CD8-positive, alpha-beta memory T cell (primary cell): ENCODE measurements at regions not wholly inside any gene's neighbourhood (a gene's known extent, or its start where the extent isn't known, plus 50 kb on each side); places are given as distances from the start of the nearest gene placed in this dataset.

Experiments
- CTCF ChIA-PET: fragments of 350-600 bp; sonication (Branson Sonifier 250); formaldehyde crosslinking; loops from one replicate; lab custom pipeline; 2021; ENCODE audit warnings: antibody characterized with exemption; lab: Charles Lee
- POLR2A ChIA-PET: fragments of 350-600 bp; sonication (Branson Sonifier 250); formaldehyde crosslinking; loops from one replicate; lab custom pipeline; 2021; ENCODE audit warnings: antibody characterized with exemption; lab: Charles Lee
- DNase-seq, 5 donors: peaks; one replicate each; pipeline versions ENCODE4 v3.0.0 to v3.0.0-alpha.2; 2020 to 2022; ENCODE audit warnings: mixed read lengths in 1 of 5
- H3K27ac ChIP-seq: one replicate; pipeline ENCODE4 v1.7.0; 2013; ENCODE audit warnings: low read depth, mild to moderate bottlenecking, low read length, moderate library complexity
- H3K27me3 ChIP-seq: 2 replicates; pipeline ENCODE4 v1.7.0; 2013; ENCODE audit warnings: low read length, mild to moderate bottlenecking; ENCODE audit not compliant: insufficient read depth, poor library complexity, severe bottlenecking
- H3K36me3 ChIP-seq: 2 replicates; pipeline ENCODE4 v1.7.0; 2013; ENCODE audit warnings: mild to moderate bottlenecking, low read length, moderate library complexity; ENCODE audit not compliant: insufficient read depth
- H3K4me1 ChIP-seq: 2 replicates; pipeline ENCODE4 v1.7.0; 2013; ENCODE audit warnings: mild to moderate bottlenecking, low read length, moderate library complexity; ENCODE audit not compliant: insufficient read depth
- H3K4me3 ChIP-seq: 2 replicates; pipeline ENCODE4 v1.7.0; 2013; ENCODE audit warnings: mild to moderate bottlenecking, low read length
- H3K9me3 ChIP-seq: 2 replicates; pipeline ENCODE4 v1.7.0; 2013; ENCODE audit warnings: mild to moderate bottlenecking, low read length
- H3K27ac Mint-ChIP-seq, 8 donors: one replicate each; pipeline ENCODE4 v1.8.0; 2020 to 2021; ENCODE audit warnings: mixed read lengths in 8 of 8, mild to moderate bottlenecking in 6 of 8, inconsistent platforms in 3 of 8, moderate library complexity in 3 of 8
- H3K27me3 Mint-ChIP-seq, 2 donors: one replicate each; pipeline ENCODE4 v1.8.0; 2020 to 2021; ENCODE audit warnings: mixed read lengths in 2 of 2, mild to moderate bottlenecking in 1 of 2, moderate library complexity in 1 of 2
- H3K36me3 Mint-ChIP-seq, 3 donors: one replicate each; pipeline ENCODE4 v1.8.0; 2020 to 2021; ENCODE audit warnings: mixed read lengths in 3 of 3, inconsistent platforms in 1 of 3, mild to moderate bottlenecking in 1 of 3
- H3K4me1 Mint-ChIP-seq, 3 donors: one replicate each; pipeline ENCODE4 v1.8.0; 2020 to 2021; ENCODE audit warnings: mixed read lengths in 3 of 3, inconsistent platforms in 1 of 3, mild to moderate bottlenecking in 1 of 3
- H3K4me3 Mint-ChIP-seq, 7 donors: one replicate each; pipeline ENCODE4 v1.8.0; 2020 to 2021; ENCODE audit warnings: mixed read lengths in 7 of 7, mild to moderate bottlenecking in 6 of 7, moderate library complexity in 4 of 7, inconsistent platforms in 2 of 7
- H3K9me3 Mint-ChIP-seq, 5 donors: one replicate each; pipeline ENCODE4 v1.8.0; 2020 to 2022; ENCODE audit warnings: mixed read lengths in 5 of 5, mild to moderate bottlenecking in 3 of 5, moderate library complexity in 2 of 5, inconsistent platforms in 1 of 5

GRCh38 chr9:108325406-108325805 lies 530.4 kb downstream of the ACTL7B start:
- Mint-ChIP-seq H3K36me3 (no peaks in the 10 kb centered on the region), H3K9me3 (peaks cover 15 to 33% (median 27%) of the 10 kb centered on the region in 5 donors), H3K27me3 (no peaks in the 10 kb centered on the region), H3K27ac (no peak overlapping the region), H3K4me3 (no peak overlapping the region), H3K4me1 (no peaks in the 10 kb centered on the region)
- H3K4me1 ChIP-seq: no peaks in the 10 kb centered on the region
- no peak for DNase-seq
- H3K27me3 ChIP-seq: no peaks in the 10 kb centered on the region
- ChIA-PET POLR2A (no interaction called here), CTCF (no interaction called here)
- no peaks in the 10 kb centered on the region for H3K9me3 ChIP-seq
- no peaks in the 10 kb centered on the region for H3K36me3 ChIP-seq
- H3K4me3 ChIP-seq: no peak overlapping the region
- no peak overlapping the region for H3K27ac ChIP-seq

- ChIA-PET CTCF (no interaction called here), POLR2A (no interaction called here)
- no peaks in the 10 kb centered on the region for H3K9me3 ChIP-seq
- H3K27me3 Mint-ChIP-seq: no peaks in the 10 kb centered on the region
- no peak for DNase-seq
- no peak overlapping the region for H3K4me3 Mint-ChIP-seq
- H3K27ac ChIP-seq: no peak overlapping the region
- H3K27me3 ChIP-seq: no peaks in the 10 kb centered on the region
- no peaks in the 10 kb centered on the region for H3K4me1 ChIP-seq
- H3K36me3 Mint-ChIP-seq: no peaks in the 10 kb centered on the region
- peaks cover 15 to 29% (median 24%) of the 10 kb centered on the region in 5 donors for H3K9me3 Mint-ChIP-seq
- H3K4me1 Mint-ChIP-seq: no peaks in the 10 kb centered on the region
- no peak overlapping the region for H3K27ac Mint-ChIP-seq
- no peaks in the 10 kb centered on the region for H3K36me3 ChIP-seq
- no peak overlapping the region for H3K4me3 ChIP-seq
Observed at GRCh38 chr9:108323615-108324014, 532.2 kb downstream of the ACTL7B start.

- no peak overlapping the region for H3K4me3 ChIP-seq
- H3K4me1 Mint-ChIP-seq: no peaks in the 10 kb centered on the region
- no peak overlapping the region for H3K27ac Mint-ChIP-seq
- POLR2A ChIA-PET: no interaction called here
- no peaks in the 10 kb centered on the region for H3K36me3 ChIP-seq
- DNase-seq: no peak
- no peaks in the 10 kb centered on the region for H3K4me1 ChIP-seq
- no peaks in the 10 kb centered on the region for H3K27me3 Mint-ChIP-seq
- no peaks in the 10 kb centered on the region for H3K27me3 ChIP-seq
- no peak overlapping the region for H3K27ac ChIP-seq
- CTCF ChIA-PET: no interaction called here
- H3K9me3 Mint-ChIP-seq: peaks cover 15 to 22% (median 17%) of the 10 kb centered on the region in 5 donors
- H3K4me3 Mint-ChIP-seq: no peak overlapping the region
- H3K36me3 Mint-ChIP-seq: no peaks in the 10 kb centered on the region
- no peaks in the 10 kb centered on the region for H3K9me3 ChIP-seq
Observed at GRCh38 chr9:108322326-108323098, 533.3 kb downstream of the ACTL7B start.

GRCh38 chr9:108316630-108317029 lies 539.2 kb downstream of the ACTL7B start:
- Mint-ChIP-seq H3K27ac (peak overlapping the region in 1 of 8 donors; percentile 0), H3K36me3 (no peaks in the 10 kb centered on the region), H3K9me3 (peaks cover 0 to 5% (median 3%) of the 10 kb centered on the region in 5 donors), H3K27me3 (no peaks in the 10 kb centered on the region), H3K4me1 (no peaks in the 10 kb centered on the region), H3K4me3 (no peak overlapping the region)
- Histone ChIP-seq H3K4me1 (no peaks in the 10 kb centered on the region), H3K9me3 (no peaks in the 10 kb centered on the region), H3K27ac (no peak overlapping the region), H3K36me3 (no peaks in the 10 kb centered on the region), H3K4me3 (no peak overlapping the region), H3K27me3 (no peaks in the 10 kb centered on the region)
- POLR2A ChIA-PET: no interaction called here
- CTCF ChIA-PET: no interaction called here
- DNase-seq: no peak

- no peak overlapping the region for H3K27ac ChIP-seq
- H3K27me3 ChIP-seq: no peaks in the 10 kb centered on the region
- H3K4me3 ChIP-seq: no peak overlapping the region
- Mint-ChIP-seq H3K27ac (no peak overlapping the region), H3K4me1 (no peaks in the 10 kb centered on the region), H3K4me3 (no peak overlapping the region), H3K36me3 (no peaks in the 10 kb centered on the region), H3K9me3 (peaks cover 0 to 5% (median 3%) of the 10 kb centered on the region in 5 donors), H3K27me3 (no peaks in the 10 kb centered on the region)
- H3K4me1 ChIP-seq: no peaks in the 10 kb centered on the region
- H3K9me3 ChIP-seq: no peaks in the 10 kb centered on the region
- no peaks in the 10 kb centered on the region for H3K36me3 ChIP-seq
- CTCF ChIA-PET: no interaction called here
- no peak for DNase-seq
- POLR2A ChIA-PET: no interaction called here
Observed at GRCh38 chr9:108316066-108316465, 539.7 kb downstream of the ACTL7B start.

- peaks cover 1 to 15% (median 5%) of the 10 kb centered on the region in 5 donors for H3K9me3 Mint-ChIP-seq
- DNase-seq: no peak
- no peaks in the 10 kb centered on the region for H3K36me3 Mint-ChIP-seq
- H3K4me3 Mint-ChIP-seq: no peak overlapping the region
- no peak overlapping the region for H3K27ac Mint-ChIP-seq
- Histone ChIP-seq H3K27ac (no peak overlapping the region), H3K4me1 (no peaks in the 10 kb centered on the region), H3K36me3 (no peaks in the 10 kb centered on the region), H3K4me3 (no peak overlapping the region), H3K27me3 (no peaks in the 10 kb centered on the region), H3K9me3 (no peaks in the 10 kb centered on the region)
- CTCF ChIA-PET: no interaction called here
- H3K4me1 Mint-ChIP-seq: no peaks in the 10 kb centered on the region
- H3K27me3 Mint-ChIP-seq: no peaks in the 10 kb centered on the region
- POLR2A ChIA-PET: no interaction called here
Observed at GRCh38 chr9:108311745-108312144, 544.0 kb downstream of the ACTL7B start.

GRCh38 chr9:108310202-108310601 lies 545.6 kb downstream of the ACTL7B start:
- ChIA-PET POLR2A (no interaction called here), CTCF (no interaction called here)
- no peak overlapping the region for H3K27ac Mint-ChIP-seq
- no peak overlapping the region for H3K4me3 Mint-ChIP-seq
- no peak for DNase-seq
- peaks cover 0 to 22% (median 5%) of the 10 kb centered on the region in 5 donors for H3K9me3 Mint-ChIP-seq
- Histone ChIP-seq H3K36me3 (no peaks in the 10 kb centered on the region), H3K27me3 (no peaks in the 10 kb centered on the region), H3K4me1 (no peaks in the 10 kb centered on the region), H3K9me3 (no peaks in the 10 kb centered on the region), H3K27ac (no peak overlapping the region), H3K4me3 (no peak overlapping the region)
- no peaks in the 10 kb centered on the region for H3K27me3 Mint-ChIP-seq
- H3K4me1 Mint-ChIP-seq: no peaks in the 10 kb centered on the region
- no peaks in the 10 kb centered on the region for H3K36me3 Mint-ChIP-seq

- Histone ChIP-seq H3K36me3 (no peaks in the 10 kb centered on the region), H3K27ac (no peak overlapping the region), H3K4me1 (no peaks in the 10 kb centered on the region), H3K9me3 (no peaks in the 10 kb centered on the region), H3K27me3 (no peaks in the 10 kb centered on the region), H3K4me3 (no peak overlapping the region)
- H3K4me3 Mint-ChIP-seq: no peak overlapping the region
- peaks cover 0 to 9% (median 5%) of the 10 kb centered on the region in 5 donors for H3K9me3 Mint-ChIP-seq
- ChIA-PET POLR2A (no interaction called here), CTCF (no interaction called here)
- H3K27ac Mint-ChIP-seq: no peak overlapping the region
- H3K27me3 Mint-ChIP-seq: peaks cover 0 to 1% of the 10 kb centered on the region in 2 donors
- H3K36me3 Mint-ChIP-seq: no peaks in the 10 kb centered on the region
- H3K4me1 Mint-ChIP-seq: no peaks in the 10 kb centered on the region
- no peak for DNase-seq
Observed at GRCh38 chr9:108300306-108301287, 555.2 kb downstream of the ACTL7B start.
